A673 (cell line): ENCODE measurements at regions not wholly inside any gene's neighbourhood (a gene's known extent, or its start where the extent isn't known, plus 50 kb on each side); places are given as distances from the start of the nearest gene placed in this dataset.

Source experiments
- CTCF ChIP-seq: fragments of 300-800, 200-600 bp; sonication (generic); conservative IDR thresholded peaks from 2 replicates; pipeline ENCODE4 v1.5.1; 2017; ENCODE audit warnings: low read depth, mild to moderate bottlenecking, antibody characterized with exemption, low read length, moderate library complexity, mixed read lengths
- EZH2 ChIP-seq: fragments of 200-600 bp; sonication (generic); IDR thresholded peaks from 2 replicates; pipeline ENCODE4 v1.6.1; 2017; ENCODE audit warnings: borderline replicate concordance, low read depth, mild to moderate bottlenecking, mixed read lengths, antibody characterized with exemption, low read length; ENCODE audit not compliant: poor library complexity, severe bottlenecking

- TF ChIP-seq CTCF (no peak), EZH2 (no peak)
Measured at GRCh38 chr4:20509315-20509714, 190.9 kb upstream of the PACRGL start.
